ENCODE measurements at regions not wholly inside any gene's neighbourhood (a gene's known extent, or its start where the extent isn't known, plus 50 kb on each side); places are given as distances from the start of the nearest gene placed in this dataset.

GRCh38 chr9:86716326-86716922, 230.9 kb downstream of the GAS1 start:
- Histone ChIP-seq H3K4me1 (ENCODE audit: control insufficient read depth, insufficient read depth, low read length) (peaks cover 1% of the 10 kb centered on the region), H3K27me3 (ENCODE audit: control insufficient read depth, insufficient read depth, low read length) (no peaks in the 10 kb centered on the region), H3K36me3 (ENCODE audit: control insufficient read depth, insufficient read depth, low read length) (no peaks in the 10 kb centered on the region), H3K27ac (ENCODE audit: low read depth, low read length) (no peak overlapping the region), H3K9me3 (ENCODE audit: control insufficient read depth, insufficient read depth, low read length) (no peaks in the 10 kb centered on the region), H3K4me3 (ENCODE audit: low read depth, low read length) (no peak overlapping the region)
- no peak for DNase-seq (ENCODE audit: low read depth in 4 of 6, low spot score in 6 of 6)
- no CpG with 5 or more reads among the region's 4 CpGs for WGBS (ENCODE audit: insufficient coverage)

DNA sequence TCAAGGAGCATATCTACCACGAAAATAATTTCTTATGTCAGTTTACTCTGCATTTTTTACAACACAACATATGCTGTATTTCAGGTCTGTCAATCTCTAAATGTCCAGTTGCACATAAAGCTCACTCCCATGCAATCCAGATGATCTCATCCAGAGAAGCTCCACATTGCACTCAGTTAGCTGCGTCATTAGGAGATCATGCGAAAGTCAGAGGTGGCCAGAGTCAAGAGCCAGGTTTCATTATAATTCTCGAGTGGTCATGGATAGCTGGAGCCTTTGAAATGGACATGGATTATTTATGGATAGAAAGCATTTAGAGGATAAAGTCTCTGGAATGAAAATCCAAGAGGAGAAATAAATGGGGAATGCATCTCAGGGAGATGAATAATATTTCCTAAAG, 232.3 kb downstream of the GAS1 start:
- H3K36me3 ChIP-seq (ENCODE audit: control insufficient read depth, insufficient read depth, low read length), result no peaks in the 10 kb centered on the region
- WGBS (ENCODE audit: insufficient coverage), result 78% methylated on average over 3 of the region's 4 CpGs
- H3K27ac ChIP-seq (ENCODE audit: low read depth, low read length), result no peak overlapping the region
- no peak overlapping the region for H3K4me3 ChIP-seq (ENCODE audit: low read depth, low read length)
- H3K27me3 ChIP-seq (ENCODE audit: control insufficient read depth, insufficient read depth, low read length), result no peaks in the 10 kb centered on the region
- H3K9me3 ChIP-seq (ENCODE audit: control insufficient read depth, insufficient read depth, low read length), result no peaks in the 10 kb centered on the region
- DNase-seq (ENCODE audit: low read depth in 4 of 6, low spot score in 6 of 6), result no peak
- H3K4me1 ChIP-seq (ENCODE audit: control insufficient read depth, insufficient read depth, low read length), result no peaks in the 10 kb centered on the region

- H3K4me3 ChIP-seq (ENCODE audit: low read depth, low read length), result no peak overlapping the region
- no peak for DNase-seq (ENCODE audit: low read depth in 4 of 6, low spot score in 6 of 6)
- H3K27ac ChIP-seq (ENCODE audit: low read depth, low read length), result no peak overlapping the region
- WGBS (ENCODE audit: insufficient coverage), result no CpG with 5 or more reads among the region's 1 CpG
- no peaks in the 10 kb centered on the region for H3K27me3 ChIP-seq (ENCODE audit: control insufficient read depth, insufficient read depth, low read length)
- H3K9me3 ChIP-seq (ENCODE audit: control insufficient read depth, insufficient read depth, low read length), result no peaks in the 10 kb centered on the region
- no peaks in the 10 kb centered on the region for H3K4me1 ChIP-seq (ENCODE audit: control insufficient read depth, insufficient read depth, low read length)
- no peaks in the 10 kb centered on the region for H3K36me3 ChIP-seq (ENCODE audit: control insufficient read depth, insufficient read depth, low read length)
These were observed 233.3 kb downstream of the GAS1 start for GRCh38 chr9:86713970-86714369.

DNA sequence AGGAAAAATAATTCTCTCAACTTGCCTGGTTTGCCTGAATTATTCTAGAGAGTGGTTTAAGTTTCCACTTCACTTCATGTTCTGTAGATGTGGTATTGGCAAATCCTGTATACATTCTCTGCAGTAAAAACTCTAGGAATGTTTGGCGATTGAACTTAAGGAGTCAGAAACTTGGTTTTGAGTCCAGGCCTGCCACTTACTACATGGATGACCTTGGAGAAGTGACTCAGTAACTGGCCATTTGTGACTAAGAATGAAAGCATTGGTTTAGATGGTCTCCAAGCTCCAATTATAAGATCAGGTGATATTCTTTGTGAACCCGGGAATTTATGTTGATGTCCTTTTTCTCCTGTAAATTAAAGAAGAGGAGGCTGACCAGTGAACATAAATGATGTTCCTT, 233.8 kb downstream of the GAS1 start:
- no peak overlapping the region for H3K4me3 ChIP-seq (ENCODE audit: low read depth, low read length)
- WGBS (ENCODE audit: insufficient coverage), result 100% methylated on average over 1 of the region's 2 CpGs
- H3K9me3 ChIP-seq (ENCODE audit: control insufficient read depth, insufficient read depth, low read length), result no peaks in the 10 kb centered on the region
- H3K27me3 ChIP-seq (ENCODE audit: control insufficient read depth, insufficient read depth, low read length), result no peaks in the 10 kb centered on the region
- no peaks in the 10 kb centered on the region for H3K36me3 ChIP-seq (ENCODE audit: control insufficient read depth, insufficient read depth, low read length)
- no peak overlapping the region for H3K27ac ChIP-seq (ENCODE audit: low read depth, low read length)
- no peak for DNase-seq (ENCODE audit: low read depth in 4 of 6, low spot score in 6 of 6)
- no peaks in the 10 kb centered on the region for H3K4me1 ChIP-seq (ENCODE audit: control insufficient read depth, insufficient read depth, low read length)

- H3K36me3 ChIP-seq (ENCODE audit: control insufficient read depth, insufficient read depth, low read length), result no peaks in the 10 kb centered on the region
- H3K27me3 ChIP-seq (ENCODE audit: control insufficient read depth, insufficient read depth, low read length), result no peaks in the 10 kb centered on the region
- no peak overlapping the region for H3K27ac ChIP-seq (ENCODE audit: low read depth, low read length)
- H3K4me3 ChIP-seq (ENCODE audit: low read depth, low read length), result no peak overlapping the region
- H3K4me1 ChIP-seq (ENCODE audit: control insufficient read depth, insufficient read depth, low read length), result no peaks in the 10 kb centered on the region
- H3K9me3 ChIP-seq (ENCODE audit: control insufficient read depth, insufficient read depth, low read length), result no peaks in the 10 kb centered on the region
- 85% methylated on average over 8 of the region's 9 CpGs for WGBS (ENCODE audit: insufficient coverage)
- DNase-seq (ENCODE audit: low read depth in 4 of 6, low spot score in 6 of 6), result no peak
These were observed 238.1 kb downstream of the GAS1 start for GRCh38 chr9:86708918-86709835.

GRCh38 chr9:86707932-86708510, 239.3 kb downstream of the GAS1 start:
- Histone ChIP-seq H3K27me3 (ENCODE audit: control insufficient read depth, insufficient read depth, low read length) (no peaks in the 10 kb centered on the region), H3K9me3 (ENCODE audit: control insufficient read depth, insufficient read depth, low read length) (no peaks in the 10 kb centered on the region), H3K4me3 (ENCODE audit: low read depth, low read length) (no peak overlapping the region), H3K36me3 (ENCODE audit: control insufficient read depth, insufficient read depth, low read length) (no peaks in the 10 kb centered on the region), H3K4me1 (ENCODE audit: control insufficient read depth, insufficient read depth, low read length) (no peaks in the 10 kb centered on the region), H3K27ac (ENCODE audit: low read depth, low read length) (no peak overlapping the region)
- no peak for DNase-seq (ENCODE audit: low read depth in 4 of 6, low spot score in 6 of 6)
- 100% methylated on average over 4 of the region's 4 CpGs for WGBS (ENCODE audit: insufficient coverage)

DNA sequence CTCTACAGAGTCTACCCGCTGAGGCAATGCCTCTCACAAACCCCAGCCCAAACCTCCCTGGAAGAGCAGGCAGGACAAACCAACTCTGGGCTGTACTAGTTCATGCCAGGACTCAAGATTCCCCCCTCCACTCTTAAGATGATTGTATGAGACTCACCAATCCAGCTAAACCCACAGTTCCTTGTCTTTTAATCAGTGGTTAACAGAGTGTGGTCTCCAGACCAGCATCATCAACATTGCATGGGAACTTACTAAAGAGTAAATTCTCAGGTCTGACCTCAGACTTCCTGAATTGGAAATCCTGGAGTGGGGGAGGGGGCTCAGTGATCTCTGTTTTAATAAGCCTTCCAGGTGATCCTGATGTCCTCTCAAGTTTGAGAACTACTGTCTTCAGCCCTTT, 240.9 kb downstream of the GAS1 start:
- H3K4me1 ChIP-seq (ENCODE audit: control insufficient read depth, insufficient read depth, low read length), result no peaks in the 10 kb centered on the region
- H3K36me3 ChIP-seq (ENCODE audit: control insufficient read depth, insufficient read depth, low read length), result no peaks in the 10 kb centered on the region
- no peak for DNase-seq (ENCODE audit: low read depth in 4 of 6, low spot score in 6 of 6)
- H3K9me3 ChIP-seq (ENCODE audit: control insufficient read depth, insufficient read depth, low read length), result no peaks in the 10 kb centered on the region
- no peak overlapping the region for H3K27ac ChIP-seq (ENCODE audit: low read depth, low read length)
- no peak overlapping the region for H3K4me3 ChIP-seq (ENCODE audit: low read depth, low read length)
- H3K27me3 ChIP-seq (ENCODE audit: control insufficient read depth, insufficient read depth, low read length), result no peaks in the 10 kb centered on the region
- WGBS (ENCODE audit: insufficient coverage), result 88% methylated on average over 1 of the region's 1 CpG

GRCh38 chr9:86705490-86705889, 241.8 kb downstream of the GAS1 start:
- Histone ChIP-seq H3K4me3 (ENCODE audit: low read depth, low read length) (no peak overlapping the region), H3K4me1 (ENCODE audit: control insufficient read depth, insufficient read depth, low read length) (peaks cover 5% of the 10 kb centered on the region), H3K27me3 (ENCODE audit: control insufficient read depth, insufficient read depth, low read length) (no peaks in the 10 kb centered on the region), H3K36me3 (ENCODE audit: control insufficient read depth, insufficient read depth, low read length) (no peaks in the 10 kb centered on the region), H3K9me3 (ENCODE audit: control insufficient read depth, insufficient read depth, low read length) (no peaks in the 10 kb centered on the region), H3K27ac (ENCODE audit: low read depth, low read length) (no peak overlapping the region)
- WGBS (ENCODE audit: insufficient coverage), result 94% methylated on average over 3 of the region's 5 CpGs
- DNase-seq (ENCODE audit: low read depth in 4 of 6, low spot score in 6 of 6), result no peak

DNA sequence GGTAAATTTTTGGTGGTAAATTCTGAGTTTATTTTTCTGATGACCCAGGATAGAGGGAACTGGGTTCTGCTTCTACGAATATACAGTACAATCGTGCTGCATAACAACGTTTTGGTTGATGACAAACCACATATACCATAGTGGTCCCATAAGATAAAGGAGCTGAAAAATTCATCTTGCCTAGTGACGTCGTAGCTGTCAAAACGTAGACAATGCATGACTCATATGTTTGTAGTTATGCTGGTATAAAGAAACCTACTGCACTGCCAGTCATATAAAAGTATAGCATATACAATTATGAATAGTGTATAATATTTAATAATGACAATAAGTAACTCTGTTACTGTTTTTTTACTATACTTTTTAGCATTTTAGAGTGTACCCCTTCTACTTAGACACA, 244.0 kb downstream of the GAS1 start:
- WGBS (ENCODE audit: insufficient coverage), result no CpG with 5 or more reads among the region's 6 CpGs
- no peaks in the 10 kb centered on the region for H3K36me3 ChIP-seq (ENCODE audit: control insufficient read depth, insufficient read depth, low read length)
- no peak for DNase-seq (ENCODE audit: low read depth in 4 of 6, low spot score in 6 of 6)
- H3K4me1 ChIP-seq (ENCODE audit: control insufficient read depth, insufficient read depth, low read length), result peaks cover 5% of the 10 kb centered on the region
- no peak overlapping the region for H3K27ac ChIP-seq (ENCODE audit: low read depth, low read length)
- H3K4me3 ChIP-seq (ENCODE audit: low read depth, low read length), result no peak overlapping the region
- no peaks in the 10 kb centered on the region for H3K9me3 ChIP-seq (ENCODE audit: control insufficient read depth, insufficient read depth, low read length)
- no peaks in the 10 kb centered on the region for H3K27me3 ChIP-seq (ENCODE audit: control insufficient read depth, insufficient read depth, low read length)
